ENCODE measurements at regions not wholly inside any gene's neighbourhood (a gene's known extent, or its start where the extent isn't known, plus 50 kb on each side); places are given as distances from the start of the nearest gene placed in this dataset.

DNA sequence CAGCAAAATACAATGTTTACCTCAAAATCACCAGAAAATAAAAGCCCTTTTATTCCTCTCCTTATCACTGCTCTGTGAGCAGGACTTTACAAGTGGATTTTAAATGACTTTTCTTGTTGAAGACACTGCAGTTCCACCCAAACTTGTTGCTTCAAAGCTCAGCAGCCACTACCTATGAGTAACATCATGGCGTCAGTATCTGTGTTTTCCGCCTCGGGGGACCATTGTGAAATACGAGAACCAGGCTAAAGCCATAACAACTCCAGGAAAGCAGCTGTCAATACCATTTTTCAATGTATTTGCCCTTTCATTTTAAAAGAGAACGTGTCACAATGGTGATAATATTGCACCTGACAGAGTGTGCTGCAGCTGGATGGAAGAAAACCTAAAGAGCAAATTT lies 284.0 kb upstream of the RNF32 start:
- TF ChIP-seq FOXA1 (IDR thresholded peaks at IDR 0.05) (no peak), SP1 (IDR thresholded peaks at IDR 0.05) (no peak), ELF4 (IDR thresholded peaks at IDR 0.05) (no peak), FOXM1 (IDR thresholded peaks at IDR 0.05; ENCODE audit: borderline replicate concordance) (no peak), BHLHE40 (IDR thresholded peaks at IDR 0.05; ENCODE audit: borderline replicate concordance) (no peak), SUZ12 (IDR thresholded peaks at IDR 0.05) (no peak), FOXK2 (IDR thresholded peaks at IDR 0.05) (no peak), ARNT (IDR thresholded peaks at IDR 0.05) (no peak), HDGF (IDR thresholded peaks at IDR 0.05; ENCODE audit: borderline replicate concordance) (no peak)
